ENCODE measurements at regions not wholly inside any gene's neighbourhood (a gene's known extent, or its start where the extent isn't known, plus 50 kb on each side); places are given as distances from the start of the nearest gene placed in this dataset.

DNA sequence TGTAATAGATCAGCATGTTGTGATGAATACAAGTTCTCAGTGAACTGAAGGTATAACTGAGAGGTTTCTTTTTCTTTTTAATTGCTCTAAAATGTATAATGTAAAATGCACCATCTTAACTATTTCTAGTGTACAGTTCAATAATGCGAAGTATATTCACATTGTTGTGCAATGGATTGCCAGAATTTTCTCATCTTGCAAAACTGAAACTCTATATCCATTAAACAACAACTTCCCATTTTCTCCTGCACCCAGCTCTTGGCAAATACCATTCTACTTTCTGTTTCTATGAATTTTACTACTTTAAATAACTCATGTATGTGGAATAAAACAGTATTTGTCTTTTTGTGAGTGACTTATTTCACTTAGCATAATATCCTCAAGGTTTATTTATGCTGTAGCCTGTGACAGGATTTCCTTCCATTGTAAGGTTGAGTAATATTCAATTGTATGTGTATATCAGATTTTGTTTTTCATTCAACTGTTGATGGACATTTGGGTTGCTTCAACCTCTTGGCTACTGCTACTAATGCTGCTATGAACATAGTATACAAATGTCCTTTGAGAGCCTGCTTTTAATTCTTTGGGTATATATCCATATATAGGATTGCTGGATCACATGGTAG, 53.5 kb upstream of the NPFFR2 start:
- TF ChIP-seq, protein P1, sequence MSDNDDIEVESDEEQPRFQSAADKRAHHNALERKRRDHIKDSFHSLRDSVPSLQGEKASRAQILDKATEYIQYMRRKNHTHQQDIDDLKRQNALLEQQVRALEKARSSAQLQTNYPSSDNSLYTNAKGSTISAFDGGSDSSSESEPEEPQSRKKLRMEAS (IDR thresholded peaks at IDR 0.05; ENCODE audit: low read depth, low read length), result no peak
- TF ChIP-seq POLR2A (IDR thresholded peaks at IDR 0.05; ENCODE audit: extremely low read depth, insufficient read length) (no peak), MYC (IDR thresholded peaks at IDR 0.05; ENCODE audit: low read depth, low read length) (no peak)
- TF ChIP-seq, protein P2, sequence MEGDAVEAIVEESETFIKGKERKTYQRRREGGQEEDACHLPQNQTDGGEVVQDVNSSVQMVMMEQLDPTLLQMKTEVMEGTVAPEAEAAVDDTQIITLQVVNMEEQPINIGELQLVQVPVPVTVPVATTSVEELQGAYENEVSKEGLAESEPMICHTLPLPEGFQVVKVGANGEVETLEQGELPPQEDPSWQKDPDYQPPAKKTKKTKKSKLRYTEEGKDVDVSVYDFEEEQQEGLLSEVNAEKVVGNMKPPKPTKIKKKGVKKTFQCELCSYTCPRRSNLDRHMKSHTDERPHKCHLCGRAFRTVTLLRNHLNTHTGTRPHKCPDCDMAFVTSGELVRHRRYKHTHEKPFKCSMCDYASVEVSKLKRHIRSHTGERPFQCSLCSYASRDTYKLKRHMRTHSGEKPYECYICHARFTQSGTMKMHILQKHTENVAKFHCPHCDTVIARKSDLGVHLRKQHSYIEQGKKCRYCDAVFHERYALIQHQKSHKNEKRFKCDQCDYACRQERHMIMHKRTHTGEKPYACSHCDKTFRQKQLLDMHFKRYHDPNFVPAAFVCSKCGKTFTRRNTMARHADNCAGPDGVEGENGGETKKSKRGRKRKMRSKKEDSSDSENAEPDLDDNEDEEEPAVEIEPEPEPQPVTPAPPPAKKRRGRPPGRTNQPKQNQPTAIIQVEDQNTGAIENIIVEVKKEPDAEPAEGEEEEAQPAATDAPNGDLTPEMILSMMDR (IDR thresholded peaks at IDR 0.05; ENCODE audit: low read depth, low read length), result no peak

All from NB4 (cell line).